ENCODE measurements at regions not wholly inside any gene's neighbourhood (a gene's known extent, or its start where the extent isn't known, plus 50 kb on each side); places are given as distances from the start of the nearest gene placed in this dataset.
"Not testable (repeated sequence)": the region's sequence is repeated elsewhere in the genome, so short reads cannot be mapped to it uniquely, and the experiment has no call there.

- TF ChIP-seq CTCF (IDR thresholded peaks at IDR 0.05; ENCODE audit: poor library complexity); EZH2phosphoT487 (IDR thresholded peaks at IDR 0.05; ENCODE audit: low read depth, severe bottlenecking, unreplicated experiment): not testable (repeated sequence)
Measured at GRCh38 chr4:4099610-4100009, 127.1 kb downstream of the OTOP1 start.

Data from hepatocyte (in vitro differentiated cells).